H9 (cell line): ENCODE measurements at regions not wholly inside any gene's neighbourhood (a gene's known extent, or its start where the extent isn't known, plus 50 kb on each side); places are given as distances from the start of the nearest gene placed in this dataset.

Experiments used
- DNase-seq: peaks from one replicate; pipeline ENCODE4 v3.0.0-alpha.2; 2017
- H2AFZ ChIP-seq: one replicate; pipeline ENCODE4 v1.6.1; 2013; ENCODE audit warnings: mild to moderate bottlenecking, low read length, control low read depth, moderate library complexity
- H2AK5ac ChIP-seq: 2 replicates; pipeline ENCODE4 v1.6.1; 2013; ENCODE audit warnings: low read length, control low read depth, mixed read lengths; ENCODE audit not compliant: insufficient read length
- H2BK120ac ChIP-seq: one replicate; pipeline ENCODE4 v1.6.1; 2013; ENCODE audit warnings: low read depth, mild to moderate bottlenecking, low read length, control low read depth, inconsistent platforms; ENCODE audit not compliant: poor library complexity, severe bottlenecking
- H2BK12ac ChIP-seq: 2 replicates; pipeline ENCODE4 v1.6.1; 2013; ENCODE audit warnings: low read length, control low read depth, mixed read lengths, low read depth; ENCODE audit not compliant: insufficient read length
- H2BK15ac ChIP-seq: 2 replicates; pipeline ENCODE4 v1.6.1; 2013; ENCODE audit warnings: low read depth, low read length, control low read depth
- H2BK20ac ChIP-seq: one replicate; pipeline ENCODE4 v1.6.1; 2013; ENCODE audit warnings: low read depth, mild to moderate bottlenecking, low read length, control low read depth, inconsistent platforms; ENCODE audit not compliant: poor library complexity, severe bottlenecking
- H2BK5ac ChIP-seq: 2 replicates; pipeline ENCODE4 v1.6.1; 2013; ENCODE audit warnings: low read length, control low read depth, mixed read lengths; ENCODE audit not compliant: insufficient read length
- H3K14ac ChIP-seq: 2 replicates; pipeline ENCODE4 v1.6.1; 2013; ENCODE audit warnings: low read length, control low read depth; ENCODE audit not compliant: insufficient read depth
- H3K18ac ChIP-seq: 2 replicates; pipeline ENCODE4 v1.6.1; 2013; ENCODE audit warnings: low read depth, mild to moderate bottlenecking, mixed read lengths, low read length, control low read depth; ENCODE audit not compliant: insufficient read length
- H3K23ac ChIP-seq: 2 replicates; pipeline ENCODE4 v1.6.1; 2013; ENCODE audit warnings: low read length, control low read depth, mixed read lengths, low read depth; ENCODE audit not compliant: insufficient read length
- H3K23me2 ChIP-seq: 2 replicates; pipeline ENCODE4 v1.6.1; 2013; ENCODE audit warnings: low read depth, mild to moderate bottlenecking, mixed read lengths, low read length, control low read depth; ENCODE audit not compliant: insufficient read length, poor library complexity, severe bottlenecking
- H3K27ac ChIP-seq: 2 replicates; pipeline ENCODE4 v1.5.1; 2013; ENCODE audit warnings: low read length, control low read depth, mixed read lengths, low read depth; ENCODE audit not compliant: insufficient read length
- H3K27me3 ChIP-seq: 2 replicates; pipeline ENCODE4 v1.6.1; 2013; ENCODE audit warnings: low read length, control low read depth, inconsistent platforms; ENCODE audit not compliant: insufficient read depth
- H3K4ac ChIP-seq: 2 replicates; pipeline ENCODE4 v1.6.1; 2013; ENCODE audit warnings: low read depth, mild to moderate bottlenecking, control low read depth, inconsistent platforms, low read length, moderate library complexity
- H3K4me1 ChIP-seq: 2 replicates; pipeline ENCODE4 v1.6.1; 2013; ENCODE audit warnings: low read length, control low read depth, inconsistent platforms; ENCODE audit not compliant: insufficient read depth
- H3K4me2 ChIP-seq: 2 replicates; pipeline ENCODE4 v1.6.1; 2013; ENCODE audit warnings: low read length, control low read depth, mixed read lengths; ENCODE audit not compliant: insufficient read length, insufficient read depth
- H3K56ac ChIP-seq: 2 replicates; pipeline ENCODE4 v1.6.1; 2013; ENCODE audit warnings: low read depth, mild to moderate bottlenecking, mixed read lengths, low read length, control low read depth; ENCODE audit not compliant: insufficient read length
- H3K79me1 ChIP-seq: 2 replicates; pipeline ENCODE4 v1.6.1; 2013; ENCODE audit warnings: low read depth, mild to moderate bottlenecking, moderate library complexity, low read length, control low read depth, inconsistent platforms; ENCODE audit not compliant: insufficient read depth, poor library complexity, severe bottlenecking
- H3K79me2 ChIP-seq: 2 replicates; pipeline ENCODE4 v1.6.1; 2013; ENCODE audit warnings: low read length, control low read depth, inconsistent platforms; ENCODE audit not compliant: insufficient read depth
- H3K9ac ChIP-seq: 2 replicates; pipeline ENCODE4 v1.6.1; 2013; ENCODE audit warnings: low read length, control low read depth, mixed read lengths; ENCODE audit not compliant: insufficient read length; ENCODE audit errors: extremely low read depth
- H3K9me3 ChIP-seq: one replicate; pipeline ENCODE4 v1.6.1; 2013; ENCODE audit warnings: low read depth, low read length, inconsistent platforms; ENCODE audit not compliant: control insufficient read depth
- H3T11ph ChIP-seq: one replicate; pipeline ENCODE4 v1.6.1; 2013; ENCODE audit warnings: mild to moderate bottlenecking, low read length, control low read depth, inconsistent platforms
- H4K20me1 ChIP-seq: one replicate; pipeline ENCODE4 v1.6.1; 2013; ENCODE audit not compliant: control insufficient read depth, insufficient read length, insufficient read depth
- H4K5ac ChIP-seq: 2 replicates; pipeline ENCODE4 v1.6.1; 2013; ENCODE audit warnings: low read depth, mild to moderate bottlenecking, mixed read lengths, low read length, control low read depth; ENCODE audit not compliant: insufficient read length
- H4K8ac ChIP-seq: replicated peaks from 2 replicates; pipeline ENCODE4 v1.6.1; 2013; ENCODE audit warnings: low read length, control low read depth, mixed read lengths, low read depth; ENCODE audit not compliant: insufficient read length
- H4K91ac ChIP-seq: 2 replicates; pipeline ENCODE4 v1.6.1; 2013; ENCODE audit warnings: low read depth, mild to moderate bottlenecking, moderate library complexity, mixed read lengths, low read length, control low read depth; ENCODE audit not compliant: insufficient read length
- H3K27ac Mint-ChIP-seq, 3 experiments: 2 replicates in 2 of 3; 3 replicates in 1 of 3; pipeline ENCODE4 v1.8.0; 2020 to 2021; ENCODE audit warnings: mixed read lengths in 3 of 3, mild to moderate bottlenecking in 1 of 3, moderate library complexity in 1 of 3
- H3K27me3 Mint-ChIP-seq: 2 replicates; pipeline ENCODE4 v1.8.0; 2021; ENCODE audit warnings: low read depth, mild to moderate bottlenecking, moderate library complexity, mixed read lengths
- H3K36me3 Mint-ChIP-seq, 3 experiments: 2 replicates in 2 of 3; 3 replicates in 1 of 3; pipeline ENCODE4 v1.8.0; 2020 to 2021; ENCODE audit warnings: low read depth in 3 of 3, mixed read lengths in 3 of 3; ENCODE audit not compliant: insufficient read depth in 1 of 3
- H3K4me1 Mint-ChIP-seq, 2 experiments: 2 replicates each; pipeline ENCODE4 v1.8.0; 2020; ENCODE audit warnings: mixed read lengths in 2 of 2
- H3K4me3 Mint-ChIP-seq, 2 experiments: 2 replicates in 1 of 2; 3 replicates in 1 of 2; pipeline ENCODE4 v1.8.0; 2020 to 2021; ENCODE audit warnings: mild to moderate bottlenecking in 2 of 2, mixed read lengths in 2 of 2, moderate library complexity in 1 of 2
- H3K9me3 Mint-ChIP-seq, 2 experiments: 2 replicates in 1 of 2; 3 replicates in 1 of 2; pipeline ENCODE4 v1.8.0; 2020; ENCODE audit warnings: mild to moderate bottlenecking in 2 of 2, mixed read lengths in 2 of 2, moderate library complexity in 1 of 2
- CTCF ChIP-seq: fragments of 200-600 bp; sonication (generic); conservative IDR thresholded peaks from 3 replicates; pipeline ENCODE4 v1.8.0; 2021; ENCODE audit warnings: antibody characterized with exemption, mild to moderate bottlenecking
- WGBS: extraction: QIAGEN DNeasy Blood & Tissue Kit; methylation state at CpG from one replicate; pipeline ENCODE4 v1.1.7; 2013; ENCODE audit warnings: missing lambda C conversion rate, low lambda C conversion rate, mixed read lengths; ENCODE audit not compliant: insufficient read length; ENCODE audit errors: extremely low coverage; 5-methylcytosine and 5-hydroxymethylcytosine counted together

- DNase-seq: no peak
- WGBS: no CpG with 5 or more reads among the region's 1 CpG
Measured at GRCh38 chr5:74135033-74135432, 505.5 kb downstream of the ENC1 start.

More at GRCh38 chr5:74135033-74135432, 505.5 kb downstream of the ENC1 start:
- Histone ChIP-seq H2BK12ac (no peak overlapping the region), H3K56ac (no peak overlapping the region), H3K18ac (no peak overlapping the region), H3K27me3 (no peaks in the 10 kb centered on the region), H3K79me2 (no peaks in the 10 kb centered on the region), H4K20me1 (no peaks in the 10 kb centered on the region), H3K9me3 (no peaks in the 10 kb centered on the region), H4K8ac (no peak overlapping the region), H3K23ac (no peak overlapping the region), H3K9ac (no peak overlapping the region), H2AK5ac (no peak overlapping the region), H4K91ac (no peak overlapping the region), H2BK15ac (no peak overlapping the region), H3K4me2 (no peak overlapping the region), H2AFZ (no peak overlapping the region), H3K79me1 (no peaks in the 10 kb centered on the region), H3T11ph (no peak overlapping the region), H3K27ac (no peak overlapping the region), H3K4me1 (peaks cover 2% of the 10 kb centered on the region; the same call in 1 of the 2 replicates), H4K5ac (no peak overlapping the region), H2BK120ac (no peak overlapping the region), H2BK5ac (no peak overlapping the region), H3K4ac (no peak overlapping the region), H3K14ac (no peak overlapping the region), H3K23me2 (no peaks in the 10 kb centered on the region), H2BK20ac (no peak overlapping the region)
- H3K9me3 Mint-ChIP-seq: no peaks in the 10 kb centered on the region
- no peak overlapping the region for H3K27ac Mint-ChIP-seq
- H3K4me1 Mint-ChIP-seq: peaks cover 6 to 8% of the 10 kb centered on the region in 2 experiments
- peaks cover 2% of the 10 kb centered on the region; the same call in 1 of the 2 replicates for H3K27me3 Mint-ChIP-seq
- TF ChIP-seq CTCF: no peak
- no peak overlapping the region for H3K4me3 Mint-ChIP-seq
- no peaks in the 10 kb centered on the region for H3K36me3 Mint-ChIP-seq
